ENCODE measurements at regions not wholly inside any gene's neighbourhood (a gene's known extent, or its start where the extent isn't known, plus 50 kb on each side); places are given as distances from the start of the nearest gene placed in this dataset.
A peak's percentile ranks its signal among the peaks of the same experiment; 100 is the strongest.

DNA sequence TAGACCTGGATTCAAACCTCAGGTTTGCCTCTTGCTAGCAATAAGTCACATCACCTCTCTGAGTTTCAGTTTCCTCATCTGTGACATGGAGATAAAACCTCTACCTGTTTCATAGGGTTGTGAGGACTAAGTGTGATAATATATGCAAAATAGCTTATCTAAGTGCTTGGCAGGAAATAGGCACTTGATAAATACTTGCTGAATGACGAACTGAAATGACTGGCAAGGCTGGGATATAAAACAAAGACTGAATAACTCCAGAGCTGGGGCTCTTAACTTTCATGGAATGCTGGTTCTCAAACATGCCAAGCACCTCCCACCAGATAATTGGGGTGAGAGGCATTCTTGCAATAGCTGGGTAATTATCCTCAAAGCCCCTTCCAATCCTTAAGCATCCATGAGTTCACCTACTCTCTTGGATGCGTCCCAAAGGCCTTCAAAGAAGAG lies 87.6 kb downstream of the ADRB2 start:
- peak; percentile 99 for DNase-seq

DNA sequence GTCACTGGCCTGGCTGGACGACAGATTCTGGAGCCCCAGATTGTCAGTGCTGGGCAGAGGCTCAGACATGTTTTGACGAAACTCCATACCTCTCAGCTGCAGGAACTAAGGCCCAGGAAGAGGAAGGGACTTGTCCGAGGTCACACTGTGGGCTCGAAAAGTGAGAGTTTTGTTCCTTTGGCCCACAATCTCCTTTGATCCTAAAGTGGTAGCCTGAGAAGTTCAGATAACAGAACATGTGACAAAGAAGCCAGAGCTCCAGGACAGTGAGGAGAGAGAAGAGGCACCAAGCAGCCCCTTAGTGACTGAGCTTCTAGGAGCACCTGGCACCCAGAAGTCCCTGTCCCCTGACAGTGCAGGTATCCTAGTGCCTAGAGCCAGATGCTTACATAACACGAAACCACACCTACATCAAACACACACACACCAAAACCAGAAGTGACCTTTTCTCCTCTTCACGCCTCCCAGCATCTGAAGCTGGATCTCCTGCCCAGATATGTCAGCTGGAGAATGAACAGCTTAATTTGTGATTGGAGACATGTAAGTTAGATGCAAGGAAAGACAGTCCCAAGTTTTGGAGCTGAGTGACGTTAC lies 88.9 kb downstream of the ADRB2 start:
- DNase-seq, result no peak

DNA sequence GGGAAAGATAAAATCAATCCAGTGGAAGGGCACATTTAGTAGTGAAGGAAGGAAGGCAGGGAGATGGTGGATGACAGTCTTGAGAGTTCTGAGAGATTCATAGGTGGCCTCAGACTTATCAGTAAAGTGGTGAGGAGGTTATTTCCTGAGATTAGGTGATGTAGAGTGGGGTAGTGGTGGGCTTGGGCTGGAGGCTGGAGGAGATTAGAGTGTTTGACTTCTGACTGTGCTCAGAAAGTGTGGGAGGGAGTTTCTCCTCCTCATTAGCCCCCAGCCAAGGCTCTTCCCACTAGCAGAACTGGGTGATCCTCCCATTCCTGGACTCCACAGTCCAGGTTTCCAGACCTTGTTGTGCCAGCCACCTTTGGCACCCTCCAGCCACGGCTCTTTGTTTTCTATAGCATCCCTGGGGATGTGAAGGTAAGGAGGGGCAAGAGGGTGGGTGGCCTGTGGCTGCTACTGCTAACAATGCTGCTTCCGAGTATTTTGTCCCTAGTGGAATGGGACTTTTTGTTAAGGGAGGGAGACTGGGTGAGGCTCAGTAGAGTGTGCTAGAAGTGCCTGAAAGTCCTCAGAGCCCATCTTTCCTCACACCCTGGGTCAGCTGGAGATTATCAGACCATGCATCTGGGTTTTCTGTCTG lies 94.4 kb downstream of the ADRB2 start:
- no peak for DNase-seq

DNA sequence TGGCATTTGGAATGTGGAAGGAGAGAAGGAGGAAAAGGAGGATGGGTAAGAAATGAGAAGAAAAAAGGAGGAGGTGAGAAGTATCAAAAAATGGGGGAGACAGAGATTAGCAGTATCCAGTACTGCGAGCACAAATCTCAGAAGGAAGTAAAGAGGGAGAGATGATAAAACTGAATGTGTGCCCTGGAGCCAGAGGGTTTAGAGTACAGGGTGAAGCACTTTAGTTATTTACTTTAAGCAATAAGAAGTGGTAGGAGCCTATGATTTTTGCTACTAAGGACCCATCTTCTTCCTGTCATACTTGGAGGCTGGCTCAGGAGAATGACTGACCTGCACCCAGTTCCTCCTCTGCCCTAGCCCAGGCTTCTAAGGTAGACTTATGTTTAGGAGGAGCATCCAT lies 94.9 kb downstream of the ADRB2 start:
- DNase-seq, result no peak

DNA sequence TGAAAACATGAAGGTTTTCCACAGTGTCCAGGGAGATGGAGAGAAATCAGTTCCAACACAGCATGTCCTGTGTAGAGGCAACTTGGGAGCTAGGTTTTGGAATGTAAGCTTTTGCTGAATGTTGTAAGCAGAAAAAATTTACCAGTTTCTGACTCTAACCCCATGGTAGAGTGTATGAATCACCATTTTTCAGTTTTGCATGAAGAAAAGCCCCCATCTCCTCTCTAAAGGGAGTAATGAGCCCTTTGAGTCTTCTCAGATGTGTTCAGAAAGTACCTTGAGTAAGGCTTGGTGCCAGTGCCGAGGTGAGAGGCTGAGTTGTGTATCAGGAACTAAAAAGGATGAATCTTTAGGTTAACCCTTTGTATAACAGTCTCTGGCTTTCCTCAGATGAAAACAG lies 96.2 kb downstream of the ADRB2 start:
- no peak for DNase-seq

DNA sequence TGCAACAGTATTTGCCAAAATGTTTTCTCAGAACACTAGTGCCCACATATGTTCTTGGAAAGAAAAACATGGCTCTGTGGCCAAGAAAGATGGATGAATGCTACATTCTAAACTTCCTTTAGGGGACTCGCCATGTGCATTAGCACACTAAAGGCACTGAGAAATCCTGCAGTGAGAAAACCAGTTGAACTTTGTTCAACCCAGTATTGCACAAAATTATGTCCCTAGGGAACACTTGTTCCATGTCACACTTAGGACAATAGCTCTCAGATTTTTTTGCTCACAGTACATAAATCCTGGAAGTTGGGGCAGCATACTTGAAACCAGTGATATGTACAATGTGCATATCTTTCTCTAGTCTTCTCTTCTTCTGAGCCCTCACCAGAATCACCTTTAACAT lies 96.6 kb downstream of the ADRB2 start:
- DNase-seq, result no peak

DNA sequence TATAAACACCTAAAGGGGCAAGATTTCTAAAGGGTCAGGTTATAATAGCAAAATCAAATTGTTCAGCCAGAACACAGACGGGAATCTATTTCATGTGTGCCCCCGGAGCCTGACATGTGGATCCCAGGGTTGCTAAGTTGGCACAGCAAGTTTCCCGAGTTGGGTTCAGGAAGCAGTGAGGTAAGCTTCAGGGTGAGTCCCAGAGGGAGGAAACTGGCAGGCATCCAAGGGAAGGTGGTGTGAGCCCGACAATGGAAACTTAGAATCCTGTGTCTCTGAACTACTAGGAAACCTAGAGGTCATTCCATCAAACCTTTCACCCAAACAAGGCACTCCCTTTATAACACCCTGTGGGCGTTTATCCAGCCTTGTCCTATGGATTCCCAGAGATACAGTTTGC lies 98.4 kb downstream of the ADRB2 start:
- no peak for DNase-seq

DNA sequence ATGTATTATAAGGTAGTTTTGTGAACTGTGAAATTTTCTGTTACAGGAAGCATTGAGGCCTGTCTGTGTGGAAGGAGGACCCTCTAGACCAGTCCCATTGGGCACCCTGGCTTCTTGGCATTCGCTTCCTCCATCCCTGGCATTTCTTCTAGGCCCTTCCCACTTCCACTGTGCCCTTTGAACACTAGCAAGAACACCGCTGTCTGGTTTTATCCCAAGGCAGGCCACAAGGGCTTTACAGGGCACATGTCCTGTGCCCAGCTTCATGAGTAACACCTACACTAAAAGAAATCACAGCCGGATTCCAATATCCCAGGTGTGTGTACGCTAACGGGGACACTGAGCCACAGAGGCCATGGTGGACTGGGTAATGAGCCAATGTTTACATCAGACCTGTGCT lies 99.8 kb downstream of the ADRB2 start:
- no peak for DNase-seq

DNA sequence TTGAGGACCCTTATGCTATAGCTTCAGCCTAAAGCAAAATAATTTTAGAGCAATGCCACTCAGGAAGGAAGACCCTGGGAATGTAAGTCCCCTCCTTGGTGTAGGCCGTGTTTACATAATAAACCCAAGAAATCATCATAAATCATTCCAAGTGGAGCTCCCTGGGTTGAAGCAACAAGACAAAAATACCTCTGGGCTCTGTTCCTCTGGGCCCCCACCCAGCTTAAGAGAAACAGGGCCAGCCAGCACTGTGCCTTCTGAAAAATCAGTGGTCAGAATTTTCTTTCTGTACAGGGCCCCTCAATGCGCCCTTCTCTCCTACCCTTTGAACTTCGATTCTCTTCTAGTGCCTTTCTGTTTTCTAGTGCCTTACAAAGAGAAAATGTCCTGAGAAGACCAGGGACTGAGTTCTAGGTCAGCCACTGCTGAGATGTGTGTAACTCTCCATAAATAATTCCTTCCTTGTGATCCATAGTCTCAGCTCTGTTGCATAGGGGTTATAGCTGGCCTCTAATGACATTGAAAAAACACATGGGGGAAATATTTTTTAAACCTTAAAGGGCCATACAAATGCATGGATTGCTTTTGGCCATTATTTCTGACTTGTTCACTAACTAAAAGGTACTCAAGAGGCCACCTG lies 101.0 kb downstream of the ADRB2 start:
- no peak for DNase-seq

DNA sequence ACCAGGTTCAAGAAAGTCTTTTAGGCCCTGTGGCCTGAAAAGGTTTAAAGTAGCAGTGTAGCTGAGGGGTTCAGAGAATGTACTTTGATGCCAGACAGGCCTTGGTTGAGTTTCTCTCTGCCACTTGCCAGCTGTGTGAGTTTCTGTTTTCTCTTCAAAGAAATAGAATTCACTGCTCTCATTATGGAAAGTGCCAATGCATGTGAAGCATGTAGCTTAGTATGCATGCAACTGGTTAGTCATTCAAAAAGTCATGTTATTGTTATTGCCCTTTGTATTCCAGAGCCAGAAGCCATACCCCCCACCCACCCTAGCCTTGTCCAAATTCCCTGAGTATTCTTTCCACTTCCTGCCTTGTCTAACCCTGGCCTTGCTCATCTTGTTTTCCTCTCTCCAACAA lies 101.7 kb downstream of the ADRB2 start:
- DNase-seq, result peak; percentile 64

DNA sequence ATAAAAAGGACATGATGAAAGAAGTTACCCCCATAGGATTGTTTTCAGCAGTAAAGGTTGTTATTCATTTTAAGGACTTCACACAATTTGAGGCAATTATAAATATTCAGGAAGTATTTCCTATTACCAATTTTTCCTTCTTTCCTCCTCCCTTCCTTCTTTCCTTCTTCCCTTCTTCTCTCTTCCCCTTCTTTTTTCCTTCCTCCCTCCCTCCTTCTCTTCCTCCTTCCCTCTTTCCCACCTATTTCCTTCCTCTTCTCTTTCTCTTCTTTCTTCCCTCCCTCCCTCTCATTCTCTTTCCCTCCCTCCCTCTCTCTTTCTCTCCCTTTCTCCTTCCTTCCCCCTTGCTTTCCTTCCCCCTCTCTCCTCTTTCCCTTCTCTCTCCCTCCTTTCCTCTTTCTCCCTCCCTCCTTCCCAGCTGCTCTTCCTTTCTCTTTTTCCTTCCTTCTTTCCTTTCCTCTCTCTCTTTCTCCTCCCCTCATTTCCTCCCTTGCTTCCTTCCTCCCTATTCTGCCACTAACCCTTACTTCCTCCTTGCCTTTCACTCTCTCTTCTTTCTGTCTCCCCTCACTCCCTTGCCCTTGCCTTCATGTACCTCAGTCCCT lies 105.1 kb downstream of the ADRB2 start:
- no peak for DNase-seq

DNA sequence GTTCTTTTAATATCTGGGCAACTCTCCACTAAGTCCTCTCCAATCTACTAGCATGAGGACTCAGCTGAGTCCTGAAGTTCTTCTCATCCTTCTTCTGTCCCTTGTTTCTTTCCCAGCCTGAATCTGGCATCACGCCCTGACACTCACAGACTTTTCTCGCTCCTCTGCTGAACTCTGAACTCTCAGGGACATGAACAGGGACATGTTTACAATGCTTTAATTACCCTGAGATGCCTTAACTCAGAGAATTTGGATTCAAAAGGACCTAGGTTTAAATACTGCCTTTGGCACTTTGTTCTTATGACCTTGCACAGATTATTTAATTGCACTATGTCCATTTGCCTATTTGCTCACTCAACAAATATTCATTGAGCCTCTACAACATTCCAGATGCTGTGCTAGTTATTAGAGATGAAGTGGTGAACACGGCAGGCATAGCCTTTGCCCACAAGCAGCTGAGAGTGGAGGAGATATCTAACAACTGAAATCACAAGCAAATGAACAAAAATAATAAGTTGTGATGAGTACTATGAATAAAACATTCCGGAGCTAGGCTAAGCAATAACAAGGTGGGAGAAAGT lies 106.0 kb downstream of the ADRB2 start:
- DNase-seq, result peak; percentile 62

DNA sequence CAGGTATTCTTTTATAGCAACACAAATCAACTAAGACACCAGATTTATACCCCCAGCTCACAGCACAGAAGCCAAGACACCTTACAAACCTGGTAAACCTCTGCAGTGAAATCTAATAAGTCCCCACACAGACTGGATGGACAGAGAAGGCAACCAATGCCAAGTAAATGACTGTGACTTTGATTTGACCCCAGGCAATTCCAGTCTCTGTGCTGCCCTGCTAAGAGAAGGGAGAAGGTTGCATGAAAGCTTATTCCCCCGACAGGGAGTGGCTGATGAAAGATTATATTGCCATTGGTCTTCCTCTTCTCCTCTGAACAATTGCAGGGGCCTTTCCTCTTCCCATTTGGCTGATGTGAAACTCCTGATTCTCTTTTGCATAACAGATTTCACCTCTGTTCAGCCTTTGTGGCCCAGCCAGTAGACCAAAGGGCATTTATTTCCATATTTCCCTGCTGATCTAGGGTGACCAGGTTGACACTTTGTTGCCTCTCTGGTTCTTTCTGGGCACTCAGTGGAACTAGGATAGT lies 107.6 kb downstream of the ADRB2 start:
- DNase-seq, result no peak

DNA sequence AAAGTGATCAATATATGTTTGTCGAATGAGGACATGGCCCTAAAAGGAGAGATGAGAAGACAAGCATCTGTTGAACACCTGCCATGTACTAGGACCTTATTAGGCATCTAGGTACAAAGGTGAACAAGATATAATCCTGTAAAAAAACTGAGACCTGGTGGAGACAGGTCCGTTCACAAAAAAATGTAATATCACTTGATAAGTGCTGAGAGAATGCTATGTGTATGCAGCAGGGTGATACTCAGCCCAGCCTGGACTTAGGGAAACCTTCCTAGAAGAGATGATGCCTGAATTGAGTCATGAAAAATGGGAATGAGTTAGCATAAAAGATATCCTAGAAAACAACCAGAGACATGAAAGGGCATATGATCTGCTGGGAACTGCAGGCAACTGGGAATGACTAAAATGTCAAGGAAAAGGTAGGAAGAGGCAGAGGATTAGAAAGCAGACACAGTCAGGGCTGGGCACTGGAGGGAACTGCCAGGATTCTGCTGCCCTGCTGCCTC lies 108.5 kb downstream of the ADRB2 start:
- DNase-seq, result no peak

DNA sequence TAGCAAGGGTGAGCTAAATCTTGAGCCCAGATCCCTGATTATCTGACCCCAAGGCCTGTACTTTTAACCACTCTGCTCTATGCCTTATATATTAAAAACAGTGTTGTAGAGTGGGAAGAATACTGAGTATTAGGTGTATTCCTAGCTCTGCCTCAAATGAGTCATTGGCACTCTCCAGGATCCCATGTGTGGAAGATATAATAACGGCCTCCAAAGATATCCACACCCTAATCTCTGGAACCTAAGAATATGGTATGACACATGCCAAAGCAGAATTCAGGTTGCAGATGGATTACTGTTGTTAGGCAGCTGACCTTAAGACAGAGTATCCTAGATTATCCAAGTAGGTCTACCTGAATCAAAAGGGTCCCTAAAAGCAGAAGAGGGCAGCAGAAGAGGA lies 110.8 kb downstream of the ADRB2 start:
- DNase-seq, result peak; percentile 21

DNA sequence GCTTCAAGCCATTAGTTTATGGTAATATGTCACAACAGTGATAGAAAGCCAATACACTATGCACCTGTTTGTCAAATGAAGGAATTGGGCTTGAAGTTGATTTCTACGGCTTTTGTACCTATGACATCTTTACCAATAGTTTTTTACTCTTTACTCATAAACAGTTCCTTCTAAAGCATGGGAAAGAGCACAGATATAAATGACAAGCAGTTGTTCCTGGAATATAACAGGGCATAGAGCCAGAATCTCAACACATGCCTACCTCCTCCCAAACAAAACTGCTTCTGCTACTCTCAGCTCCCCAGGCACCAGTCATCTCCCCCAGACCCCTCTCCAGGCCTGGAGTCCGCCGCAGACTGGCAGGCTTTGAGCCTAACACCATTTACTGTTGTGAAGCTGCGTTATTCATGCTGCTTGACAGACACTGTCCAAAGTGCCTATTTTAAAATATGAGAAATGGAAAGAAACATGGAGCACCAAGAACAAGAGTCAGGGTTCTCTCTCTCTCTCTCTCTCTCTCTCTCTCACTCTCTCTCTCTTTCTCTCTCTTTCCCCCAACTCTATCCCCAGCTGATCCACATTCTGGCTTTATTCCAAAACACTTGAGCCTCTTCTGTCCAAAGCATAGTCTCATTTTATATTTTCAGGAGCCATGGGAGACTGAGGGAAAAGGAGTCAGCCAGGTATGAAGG lies 111.6 kb downstream of the ADRB2 start:
- DNase-seq, result no peak

DNA sequence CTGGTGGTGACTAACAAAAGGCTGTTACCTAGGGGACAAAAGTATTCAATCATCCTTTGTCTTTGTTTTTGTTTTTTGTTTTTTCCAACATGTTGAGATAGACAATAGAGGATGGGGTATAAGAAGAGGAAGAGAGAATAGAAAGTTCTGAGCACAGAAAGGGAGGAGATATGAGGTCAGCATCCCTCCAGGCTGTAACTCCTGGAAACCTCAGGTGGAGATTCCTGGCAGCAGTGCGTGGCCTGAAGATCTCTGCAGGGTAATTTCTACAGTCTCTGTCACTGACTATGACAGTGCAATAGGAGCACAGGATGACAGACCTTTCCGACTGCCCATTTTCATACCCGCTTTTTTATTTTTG lies 112.1 kb downstream of the ADRB2 start:
- DNase-seq, result no peak

DNA sequence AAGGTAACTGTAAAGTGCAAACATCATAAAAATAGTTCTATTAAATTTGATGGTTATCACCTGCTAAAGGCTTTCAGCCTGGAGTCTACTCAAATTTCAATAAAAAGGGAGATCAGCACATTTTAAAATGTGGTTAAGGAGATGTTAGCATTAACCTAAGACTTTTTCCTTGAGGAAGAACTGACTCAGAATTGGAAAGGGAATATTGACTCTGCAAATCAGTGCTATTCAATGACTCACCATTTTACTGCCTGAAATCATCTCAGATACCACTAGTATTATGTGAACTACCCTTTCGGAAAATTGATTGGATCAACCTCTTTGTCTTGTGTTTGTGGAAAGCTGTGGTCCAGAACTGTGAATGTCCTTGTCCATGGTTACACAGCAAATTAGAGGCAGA lies 113.3 kb downstream of the ADRB2 start:
- peak; percentile 71 for DNase-seq

DNA sequence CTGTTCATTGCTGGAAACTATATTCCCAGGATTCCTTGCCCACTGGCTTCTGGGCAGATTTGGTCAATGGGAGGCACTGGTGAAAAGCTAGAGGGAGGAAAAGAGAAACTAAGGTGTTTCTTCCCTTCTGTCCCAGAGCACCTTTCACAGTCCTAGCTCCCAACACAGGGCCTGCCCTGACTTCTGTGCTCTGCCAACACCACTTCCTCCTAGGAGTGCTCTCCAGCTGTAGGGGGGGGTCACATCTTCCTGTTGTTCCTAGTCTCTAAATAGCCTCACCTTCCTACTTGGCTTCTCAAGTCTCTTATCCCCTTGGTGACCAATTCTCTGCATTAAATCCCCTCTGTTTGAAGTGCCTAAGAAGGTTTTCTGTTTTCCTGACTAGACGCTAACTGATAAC lies 115.4 kb downstream of the ADRB2 start:
- no peak for DNase-seq

DNA sequence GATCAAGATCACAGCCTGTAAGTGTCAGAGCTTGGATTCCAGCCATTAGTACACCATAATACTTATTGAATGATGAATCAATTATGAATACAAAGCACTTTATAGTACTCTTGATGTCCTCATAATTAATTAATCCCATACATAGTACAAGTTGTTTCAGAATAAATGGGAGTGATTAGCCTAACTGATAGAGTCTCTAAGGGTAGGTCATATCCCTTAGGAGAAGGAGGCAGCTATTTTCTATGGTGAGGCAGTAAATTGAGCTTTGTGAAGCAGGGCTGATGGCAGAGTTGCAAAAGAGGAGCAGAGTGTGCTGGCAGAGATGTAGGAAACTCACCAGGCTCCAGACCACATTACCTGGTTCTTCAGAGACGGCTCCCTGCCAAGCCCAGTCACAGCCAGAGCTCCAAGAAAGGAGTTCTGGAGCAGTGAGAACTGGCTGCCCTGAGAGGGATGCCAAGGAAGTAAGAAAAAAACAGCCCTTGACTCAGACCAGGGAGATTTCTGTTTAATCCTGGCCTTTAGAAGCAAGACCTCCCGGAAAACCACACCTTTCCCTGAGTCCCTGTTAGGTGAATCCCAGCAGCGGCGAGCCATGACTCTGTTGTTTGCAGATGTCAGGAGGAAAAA lies 112.9 kb downstream of the SH3TC2 start:
- no peak for DNase-seq

DNA sequence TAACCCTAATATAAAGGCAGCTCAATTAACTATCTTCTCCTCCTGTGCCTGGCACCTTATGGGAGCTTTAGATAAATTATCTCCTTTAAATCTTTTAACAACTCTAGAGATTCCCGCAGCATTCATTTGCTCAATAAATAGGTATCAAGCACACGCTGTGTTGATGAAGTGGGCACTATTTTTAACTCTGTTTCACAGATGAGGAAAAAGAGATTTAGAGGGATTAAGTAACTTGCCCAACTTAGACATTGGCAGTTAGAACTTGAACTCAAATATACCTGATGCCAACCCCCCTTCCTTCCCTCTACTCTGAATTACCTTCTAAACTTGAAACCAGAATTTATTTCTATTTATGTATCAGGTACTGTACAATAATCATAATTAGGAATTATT lies 112.4 kb downstream of the SH3TC2 start:
- DNase-seq, result no peak

DNA sequence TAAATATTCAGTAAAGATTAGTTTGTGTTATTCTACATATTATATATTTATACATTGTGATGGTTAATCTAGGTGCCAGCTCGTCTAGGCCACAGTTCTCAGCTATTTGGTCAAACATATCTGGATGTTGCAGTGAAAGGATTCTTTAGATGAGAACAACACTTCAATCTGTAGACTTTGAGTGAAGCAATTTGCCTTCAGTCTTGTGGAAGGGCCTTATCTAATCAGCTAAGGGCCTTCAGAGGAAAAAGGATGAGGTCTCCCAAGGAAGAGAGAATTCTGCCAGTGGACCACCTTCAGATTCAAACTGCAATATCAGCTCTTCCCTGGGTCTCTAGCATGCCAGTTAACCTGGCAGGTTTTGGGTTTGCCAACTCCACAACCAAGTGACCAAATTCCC lies 112.0 kb downstream of the SH3TC2 start:
- no peak for DNase-seq
